DMS53 (cell line): ENCODE measurements at regions not wholly inside any gene's neighbourhood (a gene's known extent, or its start where the extent isn't known, plus 50 kb on each side); places are given as distances from the start of the nearest gene placed in this dataset.

Source experiments
- DNase-seq: peaks from one replicate; lab custom pipeline; 2025; lab: John Stamatoyannopoulos, UW

DNA sequence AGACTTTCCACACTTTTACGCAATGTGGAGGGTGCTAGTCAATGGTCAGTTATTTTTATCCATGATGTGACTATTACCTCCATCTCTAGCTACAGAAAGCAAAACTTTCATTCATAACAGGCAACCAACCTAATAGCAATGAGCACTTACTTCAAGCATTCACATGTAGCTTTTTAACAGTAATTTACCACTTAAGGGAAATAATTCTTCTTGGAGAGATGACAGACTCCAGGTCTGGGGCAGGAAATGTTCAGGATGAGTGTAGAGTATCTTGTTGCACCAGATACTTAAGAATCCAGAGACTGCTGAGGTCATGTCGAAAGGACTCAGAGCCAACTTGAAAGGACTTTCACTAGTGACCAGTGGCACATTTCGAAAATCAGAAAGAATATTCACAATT lies 347.6 kb downstream of the CHRM3 start:
- no peak for DNase-seq

DNA sequence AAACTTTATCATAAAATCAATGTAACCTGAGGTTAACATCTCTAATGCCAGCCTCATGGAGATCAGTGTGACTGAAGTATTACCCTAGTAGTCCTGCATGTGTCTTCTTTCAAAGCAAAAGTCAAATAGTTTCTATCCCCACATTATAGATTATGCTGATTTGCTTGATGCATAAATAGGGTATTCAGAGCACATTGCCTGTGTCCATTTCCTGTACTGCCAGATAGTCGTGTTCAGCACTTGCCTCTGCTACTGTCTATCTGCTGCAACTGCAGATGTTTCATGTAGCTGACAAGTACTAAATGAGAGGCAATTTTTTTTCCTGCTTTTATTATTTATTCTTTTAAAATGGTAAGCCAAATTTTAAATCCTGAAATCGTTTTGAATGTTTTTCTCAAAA lies 348.7 kb downstream of the CHRM3 start:
- no peak for DNase-seq

DNA sequence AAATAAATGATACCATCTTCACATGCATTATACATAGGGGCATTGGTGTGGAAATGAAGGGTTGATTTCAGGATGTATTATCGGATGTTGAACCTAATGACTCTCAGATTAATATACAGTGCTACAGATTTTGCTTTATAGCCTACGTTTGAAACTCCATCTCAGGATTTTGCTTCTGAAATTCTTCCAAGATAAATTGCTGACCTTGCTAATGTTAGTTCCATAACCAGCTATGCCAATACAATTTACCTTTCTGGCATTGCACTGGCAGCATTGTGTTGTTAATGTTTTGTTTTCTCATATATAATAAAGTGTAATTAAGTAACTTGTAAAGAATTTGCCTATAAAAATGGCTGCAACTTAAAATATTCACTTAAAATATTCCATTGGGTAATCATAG lies 350.1 kb downstream of the CHRM3 start:
- no peak for DNase-seq

DNA sequence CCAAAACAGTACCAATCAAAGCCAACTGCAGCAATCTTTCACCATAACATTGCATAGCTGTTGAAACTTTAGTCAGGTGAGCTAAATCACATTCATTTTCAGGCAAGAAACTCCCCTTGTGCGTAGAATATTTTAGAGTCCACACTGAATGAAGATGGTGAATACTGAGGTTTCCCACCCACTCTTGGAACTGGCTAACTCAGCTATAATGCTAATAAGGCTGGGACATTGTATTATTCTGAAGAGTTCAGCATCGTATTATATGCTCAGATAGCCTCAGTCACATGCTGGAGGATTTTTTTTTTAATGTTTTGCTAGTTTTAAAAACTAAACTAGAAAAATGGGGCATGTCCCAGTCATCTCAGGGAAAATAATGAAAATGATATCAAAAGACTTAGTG lies 352.3 kb upstream of the FMN2 start:
- DNase-seq, result no peak

DNA sequence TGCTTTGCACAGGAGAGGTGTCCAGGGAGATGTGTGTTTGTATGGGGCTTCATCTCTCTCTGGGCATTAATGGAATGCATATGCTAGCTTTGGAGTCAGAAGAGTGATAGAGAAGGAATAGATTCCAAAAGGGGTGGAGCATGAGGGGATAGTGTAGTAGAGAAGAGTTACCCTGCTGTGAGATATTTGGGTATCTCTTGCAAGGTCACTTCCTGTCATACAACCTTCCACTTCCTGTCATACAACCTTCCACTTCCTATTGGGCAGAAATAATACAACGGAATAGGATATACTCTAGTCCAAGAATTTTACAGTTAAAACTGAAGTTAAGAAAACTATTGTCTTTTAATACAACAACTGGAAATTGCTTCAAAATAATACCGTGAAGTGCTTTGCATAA lies 351.8 kb upstream of the FMN2 start:
- DNase-seq, result no peak

DNA sequence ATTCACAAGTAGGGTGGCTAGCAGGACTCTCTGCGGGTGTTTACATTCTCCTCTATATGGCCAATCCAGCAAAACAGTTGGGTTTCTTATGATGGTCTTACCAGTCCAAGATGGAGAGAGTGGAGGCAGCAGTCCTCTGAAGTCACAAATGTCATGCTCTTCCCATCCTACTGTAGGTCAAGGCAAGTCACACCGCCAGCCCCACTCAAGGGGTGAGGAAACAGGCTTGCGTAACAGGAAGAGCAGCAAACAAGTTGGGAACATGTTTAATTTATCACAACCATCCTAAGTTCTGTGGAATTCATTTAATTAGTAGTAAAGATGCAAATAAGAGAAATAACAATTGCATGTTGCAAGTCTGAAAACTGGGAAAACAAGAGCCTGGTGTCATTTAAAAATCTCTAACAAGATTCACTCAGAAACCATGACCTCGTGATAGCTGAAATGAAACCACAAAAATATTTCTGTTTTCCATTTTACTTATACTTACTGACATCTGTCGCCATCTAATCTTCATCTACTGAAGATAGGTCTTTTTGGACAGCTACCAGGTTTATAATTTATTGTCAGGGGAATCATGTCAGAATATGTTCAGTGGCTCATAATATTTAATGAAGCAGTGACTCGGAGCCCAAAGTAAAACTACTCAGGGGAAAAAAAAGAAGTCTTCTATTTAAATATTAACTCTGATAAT lies 349.1 kb upstream of the FMN2 start:
- no peak for DNase-seq

DNA sequence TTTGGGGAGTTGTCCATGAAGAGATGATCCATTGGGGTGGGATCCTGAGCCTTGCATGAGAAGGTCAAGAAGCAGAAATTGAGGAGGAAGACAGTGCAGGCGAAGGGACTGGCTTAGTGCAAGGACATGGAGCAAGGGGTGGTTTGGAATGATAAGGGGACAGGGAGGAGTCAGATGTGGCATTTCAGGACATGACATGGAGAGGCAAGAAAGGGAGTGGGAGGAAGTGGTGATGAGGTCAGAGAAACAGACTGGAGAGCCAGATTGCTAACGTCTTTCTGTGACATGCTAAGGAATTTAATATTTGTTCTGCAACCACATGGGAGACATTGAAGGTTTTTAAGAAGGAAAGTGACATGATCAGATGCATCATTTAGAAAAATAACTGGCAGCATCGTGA lies 346.8 kb upstream of the FMN2 start:
- DNase-seq, result no peak

DNA sequence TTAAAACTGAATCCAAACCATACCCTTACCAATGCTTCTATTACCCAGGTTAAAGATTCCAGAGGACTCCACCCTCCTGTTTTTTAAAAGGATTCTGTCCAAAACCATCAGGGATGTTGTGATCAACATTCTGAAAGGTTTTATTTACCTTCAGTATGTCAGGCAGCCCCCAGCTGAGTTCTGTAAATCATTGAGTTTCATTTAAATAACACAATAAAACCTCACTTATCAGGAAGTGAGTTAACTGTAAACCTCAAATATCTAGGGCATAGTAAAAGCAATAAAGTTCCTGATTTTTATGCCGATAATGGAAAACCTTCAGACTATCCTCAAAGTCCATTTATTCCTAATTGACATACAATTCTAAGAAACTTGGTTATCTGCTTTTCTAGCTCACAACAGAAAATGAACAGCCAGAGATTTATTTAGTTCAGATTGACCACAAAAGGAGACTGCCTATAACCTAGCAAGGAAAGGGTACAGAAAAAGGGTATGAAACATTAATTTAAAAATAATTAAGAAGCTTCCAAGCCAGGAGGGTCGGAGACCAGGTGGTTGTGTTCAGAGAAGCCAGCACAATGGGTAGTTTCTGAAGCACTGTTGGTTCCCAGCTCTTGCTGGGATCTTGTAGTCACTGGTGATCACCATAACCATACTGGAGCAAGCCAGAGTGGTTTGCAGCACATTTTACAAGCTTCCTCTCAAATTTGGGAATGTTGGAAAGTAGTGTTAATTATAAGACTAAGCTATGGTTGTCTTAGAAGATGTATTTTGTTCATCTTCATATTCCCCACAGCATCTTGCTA lies 336.4 kb upstream of the FMN2 start:
- DNase-seq, result no peak

DNA sequence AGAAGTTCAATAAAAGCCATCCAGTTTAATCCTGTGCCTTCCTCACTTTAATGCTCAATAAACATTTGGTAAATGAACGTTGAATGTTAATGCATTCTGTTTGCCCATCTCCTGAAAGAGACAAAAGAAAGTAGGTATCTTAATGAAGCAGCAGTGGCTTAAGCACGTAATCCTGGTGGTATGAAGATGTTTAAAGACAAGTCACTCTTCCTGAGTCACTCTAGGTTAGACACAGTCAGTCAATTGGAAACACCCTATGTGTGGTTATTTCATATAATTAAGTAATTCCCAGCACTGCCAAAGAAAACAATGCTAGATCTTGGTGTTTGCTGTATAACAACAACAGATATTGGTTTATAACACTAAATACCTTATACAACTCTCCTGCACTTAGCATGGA lies 334.0 kb upstream of the FMN2 start:
- no peak for DNase-seq

DNA sequence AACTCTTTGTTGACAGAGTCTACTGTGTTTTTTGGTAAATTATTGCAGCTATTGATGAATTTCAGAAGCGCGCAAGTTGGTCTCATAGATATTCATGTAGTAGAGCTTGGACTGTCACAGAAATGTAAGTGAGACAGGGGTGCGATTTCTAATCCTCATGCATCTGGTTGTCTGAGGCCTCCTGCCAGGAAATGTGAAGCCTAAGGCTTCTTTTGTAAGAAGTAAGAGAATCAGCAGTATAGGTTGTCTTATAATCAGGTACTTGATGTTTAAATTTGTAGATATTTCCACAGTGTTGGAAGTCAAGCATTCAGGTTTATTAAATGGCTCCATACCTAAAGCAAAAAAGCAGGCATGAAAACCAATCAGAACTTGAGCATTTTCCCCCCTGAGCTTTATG lies 332.9 kb upstream of the FMN2 start:
- no peak for DNase-seq

DNA sequence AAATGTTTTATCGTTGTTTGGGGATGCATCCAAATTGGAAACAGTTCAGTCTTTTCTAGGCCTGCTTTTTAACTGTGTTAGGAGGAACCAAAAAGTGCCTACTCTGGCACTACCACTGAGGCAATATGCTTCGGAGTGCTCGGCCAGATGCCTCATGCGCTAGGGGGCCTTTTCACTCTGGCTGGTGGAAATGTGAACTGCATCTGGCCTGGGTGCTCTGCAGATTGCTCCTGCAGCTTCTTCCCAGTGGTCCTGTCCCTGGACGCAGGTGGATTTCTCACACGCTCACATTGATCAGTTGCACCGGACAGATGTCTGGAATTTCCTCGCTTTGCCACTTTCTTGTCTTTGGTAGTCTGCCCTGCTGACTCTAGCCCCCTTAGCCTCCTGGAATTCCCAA lies 330.2 kb upstream of the FMN2 start:
- no peak for DNase-seq

DNA sequence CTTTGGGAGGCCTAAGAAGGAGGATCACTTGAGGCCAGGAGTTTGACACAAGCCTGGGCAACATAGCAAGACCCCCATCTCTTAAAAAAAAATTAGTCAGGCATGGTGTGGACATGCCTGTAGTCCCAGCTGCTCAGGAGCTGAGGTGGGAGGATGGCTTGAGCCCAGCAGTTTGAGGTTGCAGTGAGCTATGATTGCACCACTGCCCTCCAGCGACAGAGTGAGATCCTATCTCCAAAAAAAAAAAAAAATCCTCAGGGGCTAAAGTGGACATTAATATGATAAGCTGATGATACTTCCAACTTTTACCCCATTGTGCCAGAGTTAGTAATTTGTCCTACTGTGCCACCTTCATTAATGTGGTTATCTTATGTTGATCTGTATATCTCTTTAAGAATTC lies 327.8 kb upstream of the FMN2 start:
- DNase-seq, result no peak

DNA sequence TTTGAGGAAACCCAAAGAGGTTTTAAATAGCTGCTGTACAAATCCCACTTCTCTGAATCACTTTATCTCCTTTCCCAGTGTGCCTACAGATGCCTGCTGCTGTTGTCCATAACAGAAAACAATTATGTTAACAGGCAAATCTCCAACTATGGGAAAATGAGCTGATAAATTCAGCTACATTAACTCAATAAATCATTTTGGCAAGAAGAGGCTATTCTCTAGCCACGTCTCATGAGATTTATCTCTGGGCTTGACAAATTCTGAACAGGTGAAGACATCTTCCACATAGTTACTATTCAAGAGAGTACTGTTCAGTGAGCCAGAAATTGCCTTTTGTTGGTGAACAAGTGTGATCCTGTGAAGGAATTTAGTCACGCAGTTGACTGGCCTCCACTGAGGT lies 327.1 kb upstream of the FMN2 start:
- no peak for DNase-seq

DNA sequence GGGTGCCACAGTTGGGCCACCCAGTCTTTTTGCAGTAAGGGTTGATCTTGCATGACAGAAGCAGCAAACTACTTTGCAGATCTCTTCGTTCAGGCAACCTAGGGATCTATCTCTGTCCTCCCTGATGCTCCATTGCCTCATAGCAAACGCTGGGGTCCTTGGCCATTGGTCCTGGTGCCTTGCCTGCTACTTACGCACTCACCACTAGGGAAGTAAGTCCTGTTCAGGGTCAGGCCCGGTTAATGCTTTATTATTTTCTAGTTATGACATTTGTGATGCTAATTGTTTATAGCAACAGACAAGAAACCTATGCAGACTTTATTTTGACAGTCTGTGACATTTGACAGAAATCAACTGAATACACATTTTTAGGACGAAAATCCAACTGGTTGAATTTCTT lies 326.5 kb upstream of the FMN2 start:
- DNase-seq, result peak; percentile 4

DNA sequence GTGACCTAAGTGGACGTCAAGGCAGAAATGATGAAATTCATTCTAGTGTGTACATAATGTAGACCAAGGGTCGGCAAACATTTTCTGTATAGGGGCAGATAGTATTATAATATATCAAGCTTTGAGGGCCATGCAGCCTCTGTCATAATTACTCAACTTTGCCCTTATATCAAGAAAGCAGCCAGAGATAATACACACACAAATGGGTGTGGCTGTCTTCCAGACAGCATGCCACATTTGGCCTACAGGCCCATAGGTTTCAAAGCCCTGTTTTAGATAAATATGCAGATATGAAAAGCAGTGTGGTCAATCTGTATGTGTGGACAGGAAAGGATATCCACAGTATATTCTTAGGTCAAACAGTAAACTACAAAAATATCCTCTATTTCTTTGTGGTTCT lies 320.1 kb upstream of the FMN2 start:
- no peak for DNase-seq

DNA sequence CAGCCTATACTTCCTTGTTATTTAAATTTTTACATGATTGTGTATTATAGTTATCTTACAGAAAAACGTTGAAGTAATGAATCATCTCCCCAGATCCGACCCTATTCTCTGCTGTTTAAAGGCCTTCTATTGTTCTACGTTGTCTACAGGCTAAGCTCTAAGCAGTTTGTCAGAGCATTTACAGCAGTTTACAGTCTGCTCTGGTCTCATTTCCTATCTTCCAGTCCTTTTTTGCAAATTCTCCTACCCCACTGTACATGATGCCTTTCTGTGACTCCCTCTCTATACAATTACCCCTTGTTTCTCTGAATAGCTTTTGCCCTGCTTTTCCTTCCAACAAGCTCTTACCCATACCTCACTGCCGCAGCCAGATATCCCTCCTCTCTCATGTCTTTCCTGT lies 319.2 kb upstream of the FMN2 start:
- no peak for DNase-seq

DNA sequence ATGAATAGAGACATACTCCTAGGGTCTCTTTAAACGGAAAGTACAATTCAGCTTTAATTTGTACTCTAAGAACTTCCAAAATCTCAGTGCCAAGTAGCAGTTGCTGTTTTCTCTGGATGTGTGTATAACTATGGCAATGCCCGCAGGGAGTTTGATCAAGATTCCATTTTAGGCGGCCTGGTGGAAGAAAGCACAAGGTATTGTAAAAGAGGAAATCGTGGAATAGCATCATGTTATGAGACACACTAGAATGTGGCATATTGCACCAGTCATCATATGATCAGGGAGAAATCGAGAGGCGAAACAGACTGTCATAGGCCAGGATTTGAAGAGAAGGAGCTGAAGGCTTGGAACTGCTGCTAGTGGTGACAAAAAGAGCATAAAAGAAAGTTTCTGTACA lies 316.2 kb upstream of the FMN2 start:
- no peak for DNase-seq

DNA sequence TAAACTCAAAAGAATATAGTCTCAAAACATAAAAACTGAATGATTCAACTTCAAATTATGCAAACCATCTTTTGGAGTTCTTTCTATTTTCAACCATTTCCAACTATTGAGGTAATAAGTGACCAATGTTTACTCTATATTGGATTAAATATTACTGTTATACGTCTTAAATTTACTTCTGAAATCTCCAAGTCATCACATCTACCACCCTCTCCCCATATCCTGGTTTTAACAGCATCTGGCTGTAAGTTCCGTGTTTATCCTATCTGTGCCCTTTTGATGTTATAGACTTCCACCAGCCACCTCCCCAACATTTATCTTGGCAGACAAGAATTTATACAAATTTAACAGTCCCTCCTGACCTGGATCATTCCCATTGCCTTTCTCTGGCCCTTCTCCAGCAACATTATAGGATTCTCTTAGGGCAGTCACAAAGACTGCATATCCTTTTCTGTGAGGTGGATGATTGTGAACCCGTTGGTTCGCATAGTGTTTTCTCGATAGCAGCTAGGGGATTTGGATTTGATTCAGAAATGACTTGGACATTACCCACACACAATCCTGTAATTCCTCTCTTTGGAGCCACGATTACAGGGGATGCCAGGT lies 313.4 kb upstream of the FMN2 start:
- no peak for DNase-seq

DNA sequence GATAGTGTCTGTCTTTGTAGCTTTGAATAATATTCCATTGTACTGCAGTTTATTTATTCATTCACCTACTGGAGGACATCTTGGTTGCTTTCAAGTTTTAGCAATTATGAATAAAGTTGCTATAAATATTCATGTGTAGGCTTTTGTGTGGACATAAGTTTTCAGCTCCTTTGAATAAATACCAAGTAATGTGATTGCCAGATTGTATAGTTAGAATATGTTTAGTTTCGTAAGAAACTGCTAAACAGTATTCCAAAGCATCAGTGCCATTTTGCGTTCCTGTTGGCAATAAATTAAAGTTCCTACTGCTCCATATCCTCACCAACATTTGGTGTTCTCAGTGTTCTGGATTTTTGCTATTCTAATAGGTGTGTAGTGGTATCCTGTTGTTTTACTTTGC lies 311.7 kb upstream of the FMN2 start:
- DNase-seq, result no peak

DNA sequence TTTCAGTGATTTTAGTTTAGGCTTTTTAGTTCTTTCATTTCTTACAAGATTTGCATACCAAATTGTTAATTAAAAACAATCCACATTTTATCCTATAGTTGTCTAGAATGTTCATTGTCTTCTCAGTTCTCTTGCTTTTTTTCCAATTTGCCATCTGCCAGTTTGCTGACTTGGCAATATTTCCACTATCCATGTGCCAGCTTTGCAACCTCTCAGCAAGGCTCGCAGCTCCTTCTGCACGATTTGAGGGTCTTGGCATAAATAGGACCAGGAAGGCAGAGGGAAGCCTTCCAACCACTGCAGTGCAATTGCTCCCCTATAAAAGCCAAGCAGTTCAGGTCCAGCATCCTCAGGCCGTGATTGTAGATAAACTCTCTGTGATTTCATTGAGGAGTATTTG lies 306.8 kb upstream of the FMN2 start:
- DNase-seq, result no peak

DNA sequence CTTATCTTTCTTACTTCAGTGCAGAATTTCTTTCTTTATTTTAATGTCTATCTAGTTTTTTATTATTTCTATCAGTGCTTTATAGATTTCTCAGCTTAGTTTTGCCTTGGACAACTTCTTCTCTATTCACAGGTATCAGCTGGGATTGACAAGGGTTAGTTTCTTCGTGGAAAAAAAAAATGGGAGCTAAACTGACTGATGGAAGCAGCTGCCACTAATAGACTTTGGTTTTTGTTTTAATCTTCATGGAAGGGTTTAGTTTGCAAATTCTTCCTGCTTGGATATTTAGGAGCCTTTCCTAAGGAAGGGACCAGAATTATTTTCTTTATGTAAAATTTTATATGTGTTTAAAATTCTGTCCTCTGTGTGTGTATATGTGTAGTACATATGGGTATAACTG lies 306.1 kb upstream of the FMN2 start:
- DNase-seq, result no peak

DNA sequence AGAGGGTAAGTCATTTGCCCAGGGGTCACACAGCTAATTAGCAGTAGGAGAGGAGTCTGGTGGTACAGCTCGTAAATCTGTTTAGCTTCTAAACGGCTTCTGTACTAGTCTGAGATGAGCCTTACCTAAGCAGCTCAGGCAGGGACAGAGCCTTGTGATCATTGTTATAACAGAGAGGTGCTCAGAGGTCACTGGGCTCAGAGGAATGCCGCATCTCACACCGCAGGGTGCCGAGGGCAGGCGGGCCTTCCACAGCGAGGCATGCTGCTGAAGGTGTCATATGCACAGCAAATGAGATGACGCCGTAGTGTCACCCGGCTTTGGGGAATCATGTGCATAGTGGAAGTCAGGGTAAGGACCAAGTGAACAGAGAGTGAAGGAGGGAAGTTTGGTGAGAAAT lies 305.2 kb upstream of the FMN2 start:
- no peak for DNase-seq

DNA sequence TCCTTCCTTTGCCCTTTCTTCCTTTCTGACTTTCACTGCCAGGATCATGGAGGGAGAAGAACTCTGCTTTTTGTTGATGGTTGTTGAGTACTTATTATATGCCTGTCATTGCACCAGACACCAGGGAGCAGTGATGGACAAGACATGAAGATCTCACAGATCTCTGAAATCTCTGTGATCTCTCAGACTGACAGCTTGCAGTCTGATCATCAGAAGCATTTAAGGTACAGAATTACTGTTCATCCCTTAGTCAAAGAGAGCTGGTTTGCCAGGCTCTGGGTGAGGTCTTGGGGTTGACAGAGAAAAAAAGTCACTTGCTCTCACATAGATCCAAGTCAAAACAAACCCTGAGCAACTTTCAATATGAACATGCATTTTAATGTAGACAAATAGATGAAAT lies 299.5 kb upstream of the FMN2 start:
- peak; percentile 6 for DNase-seq

DNA sequence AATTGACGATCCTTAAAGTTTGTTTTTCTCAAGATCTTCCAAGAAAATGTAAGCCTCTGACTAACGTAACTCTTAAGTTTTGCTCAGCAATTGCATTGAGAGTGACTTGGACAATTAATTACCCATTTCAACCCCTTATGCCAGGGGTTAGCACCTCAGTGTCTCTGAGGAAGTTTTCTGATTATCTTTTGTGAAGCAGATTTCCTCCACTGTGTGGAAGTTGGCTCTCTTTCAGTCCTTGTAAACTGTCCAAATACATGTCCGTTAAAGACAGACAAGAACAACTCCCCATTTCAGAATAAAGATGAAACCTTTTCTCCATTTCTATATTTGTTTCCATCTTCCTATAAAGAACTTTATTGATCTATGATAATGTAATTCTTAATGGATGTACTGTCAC lies 296.4 kb upstream of the FMN2 start:
- DNase-seq, result no peak
